MV-4-11 (cell line): ENCODE measurements at regions not wholly inside any gene's neighbourhood (a gene's known extent, or its start where the extent isn't known, plus 50 kb on each side); places are given as distances from the start of the nearest gene placed in this dataset.
"Not testable (repeated sequence)": the region's sequence is repeated elsewhere in the genome, so short reads cannot be mapped to it uniquely, and the experiment has no call there.

Experiments used
- DNase-seq: peaks from one replicate; lab custom pipeline; 2025; lab: John Stamatoyannopoulos, UW

- DNase-seq = no peak
Observed at GRCh38 chr2:129912066-129912820, 67.2 kb upstream of the RAB6C start.

DNA sequence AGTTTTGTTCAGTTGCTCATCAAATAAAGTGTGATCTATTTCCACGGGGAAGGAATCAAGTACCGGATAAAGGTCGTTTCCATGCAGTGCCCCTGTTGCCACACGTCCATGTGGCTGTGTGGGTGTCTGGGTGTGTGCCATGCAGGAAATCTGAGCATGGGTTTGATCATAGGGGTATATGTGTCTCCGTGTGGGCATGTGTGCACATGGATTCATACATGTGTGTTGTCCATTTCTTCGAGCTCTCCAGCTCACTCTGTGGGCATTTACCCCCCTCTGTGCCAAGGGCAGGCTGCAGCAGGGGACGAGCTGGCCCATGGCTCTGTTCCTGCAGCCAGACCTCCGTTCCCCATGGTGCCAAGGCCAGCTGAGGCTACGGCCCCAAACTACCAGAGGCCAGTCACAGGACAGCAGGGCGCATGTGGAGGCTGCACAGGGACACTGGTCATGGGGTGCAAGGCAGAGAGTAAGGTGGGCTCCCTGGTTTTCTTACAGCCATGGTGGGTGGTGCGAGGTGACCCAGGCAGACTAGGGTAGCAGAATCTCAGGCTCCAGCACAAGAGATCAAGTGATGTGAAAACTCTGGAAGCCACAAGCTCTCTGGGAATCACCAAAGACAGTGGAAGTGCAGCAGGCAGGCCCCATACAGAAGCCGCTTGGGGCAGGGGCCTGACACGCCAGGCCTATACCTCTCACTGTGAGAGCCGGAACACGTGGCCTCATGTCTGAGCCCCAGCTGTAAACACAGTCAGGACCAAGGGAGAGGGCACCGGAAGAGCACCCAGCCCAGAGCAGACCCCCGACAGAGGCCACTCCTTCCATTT, 66.4 kb upstream of the RAB6C start:
- no peak for DNase-seq

DNA sequence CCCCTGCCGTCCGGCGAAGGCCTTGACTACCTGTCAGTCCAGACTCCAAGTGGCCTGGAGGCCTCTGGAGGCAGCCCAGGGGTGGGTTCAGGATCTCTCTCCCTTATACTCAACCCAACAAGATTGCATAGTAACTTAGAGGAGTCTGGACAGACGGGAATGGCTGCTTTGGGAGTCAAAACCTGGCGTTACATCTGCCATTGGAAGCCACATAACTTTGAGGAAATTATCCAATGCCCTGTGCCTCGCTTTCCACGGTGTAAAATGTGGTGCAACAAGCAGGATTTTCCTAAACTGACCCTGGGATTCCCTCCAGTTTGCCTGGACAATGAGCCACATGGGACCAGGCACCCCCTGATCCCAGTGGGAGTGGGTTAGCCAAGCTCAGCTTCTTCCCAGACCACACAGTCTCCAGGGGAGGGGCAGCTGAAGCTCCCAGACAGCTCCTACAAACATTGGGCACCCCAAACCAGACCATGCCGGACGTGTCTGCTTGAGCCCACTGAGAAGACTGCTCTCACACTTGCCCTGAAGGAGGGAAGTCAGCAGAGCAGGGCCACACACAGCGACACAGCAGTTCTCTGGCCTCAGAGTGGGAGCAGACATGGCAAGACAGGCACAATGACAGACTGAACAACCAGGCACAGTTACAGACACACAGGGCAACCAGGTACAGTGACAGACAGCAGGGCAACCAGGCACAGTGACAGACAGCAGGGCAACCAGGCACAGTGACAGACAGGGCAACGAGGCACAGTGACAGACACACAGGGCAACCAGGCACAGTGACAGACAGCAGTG, 65.6 kb upstream of the RAB6C start:
- no peak for DNase-seq

DNA sequence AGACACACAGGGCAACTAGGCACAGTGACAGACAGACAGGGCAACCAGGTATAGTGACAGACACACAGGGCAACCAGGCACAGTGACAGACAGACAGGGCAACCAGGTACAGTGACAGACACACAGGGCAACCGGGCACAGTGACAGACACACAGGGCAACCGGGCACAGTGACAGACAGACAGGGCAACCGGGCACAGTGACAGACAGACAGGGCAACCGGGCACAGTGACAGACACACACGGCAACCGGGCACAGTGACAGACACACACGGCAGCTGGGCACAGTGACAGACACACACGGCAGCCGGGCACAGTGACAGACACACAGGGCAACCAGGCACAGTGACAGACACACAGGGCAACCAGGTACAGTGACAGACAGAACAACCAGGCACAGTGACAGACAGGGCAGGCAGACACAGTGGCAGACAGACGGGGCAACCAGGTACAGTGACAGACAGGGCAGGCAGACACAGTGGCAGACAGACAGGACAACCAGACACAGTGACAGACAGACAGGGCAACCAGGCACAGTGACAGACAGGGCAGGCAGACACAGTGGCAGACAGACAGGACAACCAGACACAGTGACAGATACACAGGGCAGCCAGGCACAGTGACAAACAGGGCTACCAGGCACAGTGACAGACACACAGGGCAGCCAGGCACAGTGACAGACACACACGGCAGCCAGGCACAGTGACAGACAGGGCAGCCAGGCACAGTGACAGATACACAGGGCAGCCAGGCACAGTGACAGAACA, 64.7 kb upstream of the RAB6C start:
- no peak for DNase-seq

DNA sequence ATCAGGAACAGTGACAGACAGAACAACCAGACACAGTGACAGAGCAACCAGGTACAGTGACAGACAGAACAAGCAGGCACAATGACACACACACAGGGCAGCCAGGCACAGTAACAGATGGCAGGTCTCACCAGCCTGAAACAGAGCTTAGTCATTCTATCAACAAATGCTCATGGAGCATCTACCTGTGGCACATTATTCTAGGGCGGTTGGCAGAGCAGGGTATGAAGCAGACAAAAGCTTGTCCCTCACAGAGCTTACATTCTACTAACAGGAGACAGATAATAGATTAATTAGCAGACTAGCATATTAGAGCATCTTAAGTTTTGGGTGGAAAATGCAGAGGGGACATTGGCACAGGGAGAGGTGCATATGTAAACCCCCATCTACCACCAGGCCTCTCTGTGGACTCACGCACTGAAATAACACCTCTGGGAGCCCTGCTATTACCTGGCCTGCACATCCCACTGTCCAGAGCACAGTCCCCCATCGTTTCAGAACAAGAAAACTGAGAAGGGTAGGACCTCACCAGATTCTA, 64.1 kb upstream of the RAB6C start:
- no peak for DNase-seq

DNA sequence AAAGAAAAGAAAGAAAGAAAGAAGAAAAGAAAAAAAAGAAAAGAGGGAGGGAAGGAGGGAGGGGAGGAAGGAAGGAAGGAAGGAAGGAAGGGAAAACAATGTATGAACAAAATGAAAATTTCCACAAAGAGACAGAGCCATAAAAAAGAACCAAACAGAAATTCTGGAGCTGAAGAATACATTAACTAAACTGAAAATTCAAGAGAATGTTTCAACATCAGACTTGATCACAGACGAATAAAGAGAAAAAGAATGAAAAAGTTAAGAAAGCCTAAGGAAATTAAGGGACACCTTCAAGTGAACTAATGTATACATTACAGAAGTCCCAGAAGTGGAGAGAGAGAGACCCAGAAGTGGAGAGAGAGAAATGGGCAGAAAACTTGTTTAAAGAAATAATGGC, 60.9 kb upstream of the RAB6C start:
- DNase-seq = no peak

- DNase-seq = no peak
Observed at GRCh38 chr2:129922571-129923264, 56.7 kb upstream of the RAB6C start.

GRCh38 chr2:129923265-129924091, 56.0 kb upstream of the RAB6C start:
- peak; percentile 31 for DNase-seq

DNA sequence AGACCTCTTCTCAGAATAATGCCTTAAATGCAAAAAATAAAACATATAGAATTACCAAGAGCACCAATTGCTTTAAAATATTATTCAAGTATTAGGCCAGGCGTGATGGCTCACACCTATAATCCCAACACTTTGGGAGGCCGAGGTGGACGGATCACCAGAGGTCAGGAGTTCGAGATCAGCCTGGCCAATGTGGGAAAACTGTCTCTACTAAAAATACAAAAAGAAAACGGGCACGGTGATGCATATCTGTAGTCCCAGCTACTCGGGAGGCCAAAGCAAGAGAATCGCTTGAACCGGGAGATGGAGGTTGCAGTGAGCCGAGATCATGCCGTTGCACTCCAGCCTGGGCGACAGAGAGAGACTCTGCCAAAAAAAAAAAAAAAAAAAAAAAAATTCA, 55.4 kb upstream of the RAB6C start:
- DNase-seq = not testable (repeated sequence)

DNA sequence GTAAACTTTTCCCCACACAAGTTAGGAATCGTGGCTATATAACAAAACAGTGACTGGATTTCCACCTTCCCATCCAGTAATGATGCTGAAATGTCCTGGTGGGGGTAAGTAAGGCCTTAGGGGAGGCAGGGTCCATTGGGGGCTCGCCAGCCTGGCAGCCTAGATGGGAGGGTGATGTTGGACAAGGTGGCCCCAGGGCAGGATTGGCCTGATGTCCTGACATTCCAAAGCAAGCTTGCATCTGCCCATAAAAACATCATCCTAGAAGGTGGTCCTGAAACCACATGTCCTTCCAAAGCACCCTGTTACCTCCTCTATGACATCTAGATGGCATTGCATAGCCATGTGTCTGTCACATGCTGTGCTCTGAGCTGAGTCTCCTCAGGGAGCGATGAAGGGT, 54.1 kb upstream of the RAB6C start:
- DNase-seq = no peak

DNA sequence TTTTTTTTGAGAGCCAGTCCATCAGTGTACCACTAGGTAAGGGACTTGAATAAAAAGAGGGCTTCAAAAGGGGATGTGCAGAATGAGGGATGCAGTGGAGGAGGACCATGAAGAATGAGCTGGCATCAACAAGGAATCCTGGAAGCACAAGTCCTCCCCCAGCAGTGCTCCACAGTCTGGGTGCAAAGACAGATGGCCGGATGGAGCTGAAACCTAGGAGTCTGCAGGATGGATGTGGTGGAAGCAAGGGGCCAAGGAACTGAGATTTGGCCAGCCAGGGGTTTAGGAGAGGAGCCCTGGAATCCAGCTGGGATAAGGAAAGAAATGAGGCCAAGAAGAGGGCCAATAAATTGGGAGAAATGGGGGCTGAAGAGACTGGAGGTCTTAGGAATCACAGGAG, 51.8 kb upstream of the RAB6C start:
- no peak for DNase-seq

DNA sequence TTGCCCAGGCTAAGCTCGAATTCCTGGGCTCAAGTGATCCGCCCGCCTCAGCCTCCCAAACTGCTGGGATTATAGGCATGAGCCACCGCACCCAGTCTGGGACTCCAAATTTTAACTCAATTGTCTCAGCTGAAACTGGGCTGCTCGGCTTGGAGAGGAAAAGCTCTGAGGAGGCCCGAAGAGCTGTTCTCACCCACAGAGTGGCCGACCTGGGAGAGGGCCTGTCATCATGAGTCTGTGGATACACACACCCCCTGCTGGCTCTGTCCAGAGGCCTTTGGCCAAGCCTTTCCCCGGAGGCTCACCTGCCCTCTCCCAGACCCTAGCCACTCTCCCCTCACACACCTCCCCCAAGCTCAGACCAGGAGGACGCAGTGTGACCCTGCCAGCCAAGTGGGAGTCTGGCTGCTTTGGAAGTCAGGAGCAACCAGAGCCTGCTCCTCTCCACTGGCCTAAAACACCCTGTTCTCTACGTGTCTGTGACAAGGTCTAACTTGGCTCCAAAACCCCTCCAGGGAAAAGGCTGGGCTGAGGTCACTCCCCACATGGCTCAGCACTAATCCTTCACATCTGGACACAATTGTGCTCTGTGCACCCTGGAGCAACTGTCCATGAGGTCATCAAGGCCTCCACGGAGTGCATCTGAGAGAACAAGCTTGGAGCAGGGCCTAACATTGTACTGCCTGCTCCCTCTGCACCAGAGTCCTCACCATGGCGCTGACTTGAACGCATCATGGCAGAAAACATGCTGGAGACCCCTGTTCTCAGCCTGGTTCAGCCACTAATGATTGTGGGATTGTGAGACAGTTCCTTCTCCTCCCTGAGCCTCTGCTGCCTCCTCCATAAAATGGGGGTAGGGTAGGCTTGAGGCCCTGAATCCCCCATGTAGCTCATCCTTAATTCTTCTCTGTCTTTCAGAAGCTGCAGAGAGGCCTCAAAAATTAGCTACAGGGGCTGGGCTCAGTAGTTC, 49.9 kb upstream of the RAB6C start:
- no peak for DNase-seq
